NCI-H748 treated with DMSO at 0.1 percent for 48 hours (cell line): ENCODE measurements at regions not wholly inside any gene's neighbourhood (a gene's known extent, or its start where the extent isn't known, plus 50 kb on each side); places are given as distances from the start of the nearest gene placed in this dataset.
"Not testable (repeated sequence)": the region's sequence is repeated elsewhere in the genome, so short reads cannot be mapped to it uniquely, and the experiment has no call there.

Source experiments
- DNase-seq: peaks from one replicate; lab custom pipeline; 2025; lab: John Stamatoyannopoulos, UW

DNA sequence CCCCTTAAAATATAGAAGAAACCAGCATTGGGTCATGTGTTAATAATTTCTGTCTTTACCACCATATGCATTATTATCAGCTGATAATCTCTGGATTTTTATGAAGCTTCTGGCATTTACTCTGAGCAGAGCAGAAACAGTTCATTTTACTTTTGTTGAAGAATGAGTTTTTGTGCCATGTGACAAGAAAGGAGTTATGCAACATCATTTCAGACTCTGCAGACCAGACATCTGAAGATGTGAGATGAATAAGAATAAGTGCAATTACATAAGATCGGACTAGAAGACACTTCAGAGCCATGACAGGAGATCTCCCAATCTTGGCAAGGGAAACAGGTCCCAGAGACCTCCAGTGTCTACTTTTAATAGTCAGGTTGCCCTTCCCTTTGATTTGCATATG, 869.4 kb upstream of the VRK2 start:
- DNase-seq: no peak

DNA sequence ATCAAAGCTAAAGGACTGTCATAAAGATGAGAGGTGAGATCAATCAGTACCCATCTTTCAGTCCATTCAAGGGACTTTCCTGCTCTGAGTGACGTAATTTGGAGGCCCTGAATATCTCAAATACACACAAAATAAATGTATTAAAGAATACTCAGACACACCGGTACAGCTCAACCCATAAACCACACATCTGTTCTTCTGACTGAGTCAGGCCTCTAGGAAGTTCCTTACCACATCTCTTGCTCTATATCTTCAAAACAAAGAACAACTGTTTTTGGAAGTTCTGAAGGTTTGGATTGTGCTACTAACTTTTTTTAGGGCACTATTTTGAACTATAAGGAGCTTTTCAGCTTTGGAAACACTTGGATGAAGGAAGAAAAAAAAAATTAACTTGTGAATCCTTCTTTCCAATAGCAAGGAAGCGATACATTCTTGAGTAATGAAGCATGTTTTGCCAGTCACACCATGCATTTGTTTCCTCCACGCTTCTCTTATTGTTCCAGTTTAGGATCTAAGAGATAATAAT, 866.5 kb upstream of the VRK2 start:
- DNase-seq: no peak

DNA sequence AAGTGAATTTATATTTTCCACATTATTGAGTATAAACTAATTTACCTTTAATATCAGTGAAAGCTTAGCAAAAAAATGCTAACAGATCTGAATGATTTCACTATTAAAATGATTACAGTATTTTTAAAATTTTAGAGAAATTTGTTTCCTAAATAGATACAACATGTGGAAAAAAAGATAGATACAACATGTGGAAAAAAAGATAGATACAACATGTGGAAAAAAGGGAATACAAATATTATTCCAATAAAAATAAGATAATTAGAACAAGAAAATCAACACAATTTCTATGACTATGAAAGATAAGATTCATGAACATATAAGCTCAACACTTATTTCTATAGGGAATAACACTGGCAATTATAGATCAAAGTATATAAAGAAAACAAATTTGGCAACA, 865.9 kb upstream of the VRK2 start:
- no peak for DNase-seq

DNA sequence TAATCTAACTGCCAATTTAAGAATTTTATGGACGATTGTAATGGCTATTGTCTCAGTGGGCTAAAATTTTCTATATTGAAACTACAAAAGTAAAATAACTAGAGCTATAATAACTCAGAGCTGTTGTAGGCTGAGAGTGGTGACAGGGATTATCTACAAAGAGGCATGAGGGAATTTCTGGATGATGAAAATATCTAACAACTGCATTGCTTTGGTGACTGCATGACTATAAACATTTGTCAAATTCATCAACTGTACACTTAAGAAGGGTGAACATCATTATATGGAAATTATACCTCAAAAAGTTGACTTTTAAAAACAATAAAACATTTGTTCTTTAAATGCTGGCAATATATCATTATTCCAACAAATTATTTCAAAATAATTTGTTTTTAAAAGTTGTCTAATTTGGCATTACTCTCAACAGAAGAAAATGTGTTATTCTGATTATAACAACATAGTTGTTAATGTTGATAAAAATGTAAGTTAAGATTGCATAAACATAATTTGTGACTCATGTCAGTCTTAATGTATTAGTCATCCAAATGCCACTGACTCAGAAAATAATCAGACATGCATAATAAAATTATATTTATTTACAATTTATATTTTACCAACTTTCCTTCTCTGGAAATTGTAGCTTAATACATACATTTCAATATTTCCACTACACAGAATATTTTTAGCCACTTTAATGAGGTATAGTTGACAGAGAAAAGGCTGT, 865.1 kb upstream of the VRK2 start:
- DNase-seq: no peak

DNA sequence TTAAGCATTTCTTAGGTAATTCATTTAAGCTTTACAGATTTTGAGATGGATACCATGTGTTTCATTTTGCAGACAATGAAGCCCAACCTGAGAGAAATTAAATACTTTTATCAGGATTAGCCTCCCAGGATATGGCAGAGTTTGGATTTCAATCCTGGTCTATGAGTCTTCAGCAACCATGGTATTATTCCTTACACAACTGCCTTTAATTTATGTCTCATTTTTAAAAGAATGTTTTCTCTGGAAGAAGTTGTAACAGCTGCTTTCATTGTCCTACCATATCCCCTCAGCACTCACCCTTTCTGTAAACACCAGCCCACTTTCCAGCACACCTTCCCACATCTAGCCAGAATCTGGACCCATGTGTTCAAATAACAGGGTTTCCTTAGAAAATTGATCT, 863.7 kb upstream of the VRK2 start:
- DNase-seq: no peak

DNA sequence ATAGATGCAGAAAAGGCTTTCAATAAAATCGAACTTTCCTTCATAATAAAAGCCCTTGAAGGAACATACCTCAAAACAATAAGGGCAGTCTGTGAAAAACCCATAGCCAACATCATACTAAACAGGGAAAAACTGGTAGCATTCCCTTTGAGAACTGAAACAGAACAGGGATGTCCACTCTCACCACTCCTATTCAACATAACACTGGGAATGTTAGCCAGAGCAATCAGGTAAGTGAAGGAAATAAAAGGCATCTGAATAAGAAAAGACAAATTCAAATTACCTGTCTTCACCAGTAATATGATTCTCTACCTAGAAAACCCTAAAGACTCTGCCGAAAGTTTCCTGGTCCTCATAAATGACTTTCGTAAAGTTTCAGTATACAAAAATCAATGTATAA, 861.0 kb upstream of the VRK2 start:
- no peak for DNase-seq

DNA sequence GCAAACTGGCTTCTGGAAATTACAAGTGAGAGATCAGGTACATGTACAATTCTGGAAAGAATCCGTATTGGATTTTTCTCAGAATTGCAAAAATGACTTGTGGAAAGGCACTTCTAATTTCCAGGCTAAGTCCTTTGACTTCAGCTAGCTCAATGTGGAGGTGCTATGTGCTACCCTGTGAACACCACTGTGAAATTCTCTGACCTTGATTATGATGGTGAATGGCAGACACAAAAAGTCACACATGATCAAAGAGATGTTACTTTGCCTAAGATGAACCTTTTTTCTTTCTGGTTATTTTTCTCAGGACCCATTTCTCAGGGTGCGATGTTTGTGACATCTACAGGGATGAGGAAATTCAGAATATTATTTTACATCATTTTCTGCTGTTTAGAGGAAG, 856.6 kb upstream of the VRK2 start:
- DNase-seq: no peak

DNA sequence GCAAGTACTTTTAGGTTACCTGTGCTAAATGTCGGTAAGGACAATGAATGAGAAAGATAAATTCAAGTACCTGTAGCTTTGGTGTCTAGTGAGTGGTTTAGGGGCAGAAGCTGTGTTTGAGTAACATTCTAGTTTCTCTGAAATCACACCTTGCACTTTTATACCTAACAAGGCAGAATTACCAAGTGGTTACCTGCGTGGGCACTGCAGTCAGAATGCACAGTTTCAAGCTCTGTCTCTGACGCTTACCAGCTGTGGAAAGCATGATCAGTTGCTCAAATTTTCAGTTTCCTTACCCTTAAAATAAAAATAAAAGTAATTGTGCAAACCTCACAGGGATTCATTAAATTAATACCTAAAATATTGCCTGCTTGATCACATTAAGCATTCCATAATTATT, 846.9 kb upstream of the VRK2 start:
- DNase-seq: no peak

DNA sequence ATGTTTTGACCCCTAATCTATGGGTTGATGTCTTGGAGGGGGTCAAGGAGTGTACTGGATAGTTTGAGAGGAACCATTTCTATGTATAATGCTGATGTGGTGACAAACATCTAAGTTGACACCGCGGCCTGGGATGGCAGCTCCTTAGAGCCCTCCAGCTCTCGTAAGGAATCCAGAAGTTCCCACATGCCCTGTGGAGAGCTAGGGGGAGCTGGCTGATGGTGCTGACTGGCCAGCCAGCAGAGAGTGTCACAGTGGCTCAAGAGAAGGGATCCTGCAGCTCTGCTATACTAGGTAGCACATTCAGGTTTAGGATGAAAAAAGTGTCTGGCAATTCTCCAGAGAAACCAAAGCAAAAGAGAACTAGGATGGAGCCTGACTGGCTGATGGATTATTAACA, 842.2 kb upstream of the VRK2 start:
- DNase-seq: no peak

DNA sequence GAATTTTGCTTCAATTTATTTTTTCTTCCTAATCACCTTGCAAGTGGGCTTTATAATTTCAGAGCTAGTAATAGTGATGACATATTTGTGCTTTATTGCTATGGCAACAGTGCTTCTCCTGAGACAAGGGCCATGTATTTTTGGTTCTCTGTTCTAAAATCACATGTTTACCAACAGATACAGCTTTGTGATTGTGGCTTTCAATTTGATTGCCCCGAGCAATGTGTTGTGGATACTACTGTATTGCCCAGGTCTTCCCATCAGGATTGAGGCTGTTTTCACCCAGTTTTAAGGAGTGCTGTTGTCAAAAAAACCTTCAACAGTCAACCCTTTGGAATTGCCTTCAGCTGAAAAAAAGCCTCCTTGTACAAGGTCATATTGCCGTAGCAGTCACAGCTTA, 841.4 kb upstream of the VRK2 start:
- no peak for DNase-seq

DNA sequence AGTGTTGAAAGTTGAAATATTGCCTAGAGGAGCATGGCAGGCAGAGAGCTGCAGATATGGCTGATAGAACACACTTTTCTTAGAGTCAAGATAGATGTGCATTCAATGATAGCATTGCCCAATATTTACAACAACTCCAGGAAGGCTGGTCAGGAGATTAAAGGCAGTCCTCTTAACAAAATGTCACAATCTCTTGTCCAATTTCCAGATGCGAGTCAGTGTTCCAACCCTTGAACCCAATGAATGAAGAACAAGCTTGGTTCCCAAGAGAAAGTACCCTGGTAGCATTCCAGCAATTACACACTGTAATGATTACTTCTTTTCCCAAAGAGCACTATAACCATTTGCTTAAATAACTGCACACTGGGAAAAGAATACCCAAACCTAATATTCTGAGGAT, 839.4 kb upstream of the VRK2 start:
- no peak for DNase-seq

DNA sequence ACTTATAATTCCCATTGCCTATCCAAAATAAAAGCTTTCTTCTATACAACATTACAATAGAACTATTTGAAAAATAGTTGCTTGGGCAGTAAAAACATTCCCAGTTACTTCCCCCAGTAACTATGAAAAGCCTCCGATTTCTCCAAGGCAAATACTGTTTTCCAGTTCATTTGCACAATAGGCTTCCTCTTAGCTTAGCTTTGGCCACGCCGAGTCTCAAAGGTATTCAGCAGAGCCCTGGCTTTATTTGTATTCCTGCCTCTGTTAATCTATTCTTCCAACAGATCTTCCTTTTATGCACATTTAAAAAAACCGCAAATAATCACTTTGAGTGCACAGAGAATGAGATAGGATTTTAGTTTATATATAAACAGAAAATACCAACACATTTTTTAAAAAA, 836.8 kb upstream of the VRK2 start:
- no peak for DNase-seq

DNA sequence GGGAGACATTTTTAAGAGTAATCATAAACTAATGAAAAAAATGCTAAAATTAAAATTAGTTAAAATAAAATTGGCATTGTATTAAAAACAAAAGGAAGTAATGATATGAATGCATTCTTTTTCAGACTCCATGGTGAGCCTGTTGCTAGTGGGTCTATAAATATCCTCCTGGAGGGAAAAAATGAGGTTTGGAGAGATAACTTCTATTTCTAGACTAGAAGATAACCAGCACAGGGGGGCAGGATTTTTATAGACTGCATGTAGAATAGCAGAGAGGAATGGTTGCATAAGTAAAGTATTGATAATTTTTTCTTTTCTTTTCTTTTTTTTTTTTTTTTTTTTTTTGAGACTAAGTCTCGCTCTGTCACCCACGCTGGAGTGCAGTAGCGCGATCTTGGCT, 835.8 kb upstream of the VRK2 start:
- no peak for DNase-seq

DNA sequence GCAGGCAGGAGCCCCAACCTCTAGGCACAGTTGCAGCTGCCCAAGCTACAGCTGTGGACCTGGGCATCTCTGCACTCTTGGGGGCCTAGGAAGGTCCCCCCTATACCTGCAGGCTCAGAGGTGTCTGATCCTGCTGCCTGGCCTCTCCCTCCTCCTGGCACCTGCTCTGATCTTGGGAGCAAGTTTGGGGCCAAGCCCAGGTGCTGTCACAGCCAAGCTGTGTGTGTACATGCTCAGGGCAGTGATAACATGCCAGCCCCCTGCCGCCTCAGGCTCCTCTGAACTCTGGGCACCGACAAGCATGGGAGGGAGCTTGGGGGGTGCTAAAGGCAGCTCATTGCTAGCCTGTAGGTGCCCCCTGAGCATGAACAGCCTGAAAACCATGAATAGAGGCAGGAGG, 829.6 kb upstream of the VRK2 start:
- no peak for DNase-seq

DNA sequence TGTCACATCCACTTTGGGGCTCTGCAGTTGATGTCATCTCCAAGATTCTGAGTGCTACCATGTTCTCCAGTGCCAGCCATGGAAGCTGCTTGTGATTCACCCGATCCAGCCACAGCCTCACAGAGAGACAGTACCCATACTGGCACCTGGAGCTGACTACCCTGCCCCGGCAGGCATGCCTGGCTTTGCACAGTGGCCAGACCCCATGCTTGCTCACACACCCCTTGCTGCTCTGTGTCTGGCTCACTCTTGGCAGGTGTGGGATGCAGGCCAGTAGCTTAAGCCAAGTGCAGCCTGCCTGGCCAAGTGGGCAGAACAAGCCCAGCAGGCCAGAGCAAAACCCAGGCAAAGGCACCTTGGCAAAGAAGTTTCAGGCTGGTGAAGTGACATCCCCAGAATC, 828.4 kb upstream of the VRK2 start:
- no peak for DNase-seq

DNA sequence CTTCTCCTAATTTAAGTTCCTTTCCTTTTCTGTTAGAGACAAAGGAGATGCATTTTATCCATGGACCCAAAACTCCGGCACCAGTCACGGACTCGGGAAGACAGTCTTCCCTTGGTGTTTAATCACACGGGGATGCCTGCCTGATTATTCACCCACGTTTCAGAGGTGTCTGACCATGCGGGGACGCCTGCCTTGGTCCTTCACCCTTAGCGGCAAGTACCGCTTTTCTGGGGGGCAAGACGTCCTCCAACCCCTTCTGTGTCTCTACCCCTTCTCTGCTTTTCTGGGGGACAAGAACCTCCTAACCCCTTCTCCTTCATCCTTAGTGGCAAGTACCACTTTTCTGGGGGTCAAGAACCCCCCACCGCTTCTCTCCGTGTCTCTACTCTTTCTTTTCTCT, 816.9 kb upstream of the VRK2 start:
- DNase-seq: not testable (repeated sequence)

DNA sequence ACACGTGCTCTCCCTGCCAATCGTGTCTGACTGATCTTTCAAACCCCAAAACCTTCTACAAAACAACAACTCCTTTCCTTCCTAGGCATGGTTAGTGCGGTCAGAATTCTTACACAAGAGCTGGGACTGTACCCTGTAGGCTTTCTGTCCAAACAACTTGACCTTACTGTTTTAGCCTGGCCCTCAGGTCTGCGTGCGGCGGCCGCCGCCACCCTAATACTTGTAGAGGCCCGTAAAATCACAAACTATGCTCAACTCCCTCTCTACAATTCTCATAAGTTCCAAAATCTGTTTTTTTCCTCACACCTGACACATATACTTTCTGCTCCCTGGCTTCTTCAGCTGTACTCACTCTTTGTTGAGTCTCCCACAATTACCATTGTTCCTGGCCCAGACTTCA, 814.3 kb upstream of the VRK2 start:
- not testable (repeated sequence) for DNase-seq

DNA sequence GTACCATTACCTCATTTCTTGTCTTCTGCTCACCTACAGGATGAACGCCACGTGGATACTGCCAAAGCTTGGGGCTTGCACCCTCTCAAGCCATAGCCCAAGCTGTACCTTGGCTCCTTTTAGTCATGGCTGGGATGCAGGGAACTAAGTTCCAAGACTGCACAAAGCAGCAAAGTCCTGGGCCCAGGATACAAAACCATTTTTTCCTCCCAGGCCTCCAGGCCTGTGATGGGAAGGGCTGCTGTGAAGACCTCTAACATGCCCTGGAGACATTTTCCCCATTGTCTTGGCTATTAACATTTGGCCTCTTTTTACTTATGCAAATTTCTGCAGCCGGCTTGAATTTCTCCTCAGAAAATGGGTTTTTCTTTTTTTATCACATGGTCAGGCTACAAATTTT, 795.1 kb upstream of the VRK2 start:
- DNase-seq: not testable (repeated sequence)

DNA sequence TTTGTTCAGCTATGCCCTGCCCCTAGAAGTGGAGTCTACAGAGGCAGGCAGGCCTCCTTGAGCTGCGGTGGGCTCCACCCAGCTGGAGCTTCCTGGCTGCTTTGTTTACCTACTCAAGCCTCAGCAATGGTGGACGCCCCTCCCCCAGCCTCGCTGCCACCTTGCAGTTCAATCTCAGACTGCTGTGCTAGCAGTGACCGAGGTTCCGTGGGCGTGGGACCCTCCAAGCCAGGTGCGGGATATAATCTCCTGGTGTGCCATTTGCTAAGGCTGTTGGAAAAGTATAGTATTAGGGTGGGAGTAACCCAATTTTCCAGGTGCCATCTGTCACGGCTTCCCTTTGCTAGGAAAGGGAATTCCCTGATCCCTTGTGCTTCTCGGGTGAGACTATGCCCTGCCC, 770.2 kb upstream of the VRK2 start:
- DNase-seq: not testable (repeated sequence)

DNA sequence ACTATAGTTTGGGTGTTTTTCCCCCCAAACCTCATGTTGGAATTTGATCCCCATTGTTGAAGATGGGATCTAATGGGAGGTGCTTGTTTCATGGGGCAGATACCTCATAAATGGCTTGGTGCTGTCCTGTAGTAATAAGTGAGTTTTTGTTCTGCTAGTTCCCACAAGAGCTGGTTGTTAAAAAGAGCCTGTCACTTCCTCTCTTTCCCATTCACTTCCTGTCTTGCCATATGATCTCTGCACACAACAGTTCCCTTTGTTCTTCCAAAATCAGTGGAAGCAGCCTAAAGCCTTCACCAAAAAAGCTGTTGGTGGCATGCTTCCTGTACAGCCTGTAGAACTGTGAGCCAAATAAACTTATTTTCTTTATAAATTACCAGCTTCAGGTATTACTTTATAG, 768.2 kb upstream of the VRK2 start:
- DNase-seq: no peak

DNA sequence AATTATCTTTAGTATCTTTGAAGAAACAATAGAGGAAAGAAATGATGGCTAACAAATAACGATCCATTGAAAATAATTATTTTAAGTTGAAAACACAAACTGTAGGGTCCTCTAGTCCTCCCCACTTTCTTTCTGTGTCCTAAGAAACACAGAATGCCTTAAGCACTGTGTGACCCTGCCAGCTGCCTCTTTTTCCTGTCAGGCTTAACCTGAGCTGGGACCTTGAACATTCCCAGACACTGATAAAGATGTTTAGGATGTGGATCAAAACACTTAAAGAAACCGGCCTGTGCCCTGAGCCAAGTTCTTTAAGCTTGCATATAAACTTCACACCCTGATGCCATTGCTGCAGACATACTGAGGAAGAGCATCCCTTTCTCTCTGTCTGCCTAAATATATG, 755.4 kb upstream of the VRK2 start:
- DNase-seq: no peak

DNA sequence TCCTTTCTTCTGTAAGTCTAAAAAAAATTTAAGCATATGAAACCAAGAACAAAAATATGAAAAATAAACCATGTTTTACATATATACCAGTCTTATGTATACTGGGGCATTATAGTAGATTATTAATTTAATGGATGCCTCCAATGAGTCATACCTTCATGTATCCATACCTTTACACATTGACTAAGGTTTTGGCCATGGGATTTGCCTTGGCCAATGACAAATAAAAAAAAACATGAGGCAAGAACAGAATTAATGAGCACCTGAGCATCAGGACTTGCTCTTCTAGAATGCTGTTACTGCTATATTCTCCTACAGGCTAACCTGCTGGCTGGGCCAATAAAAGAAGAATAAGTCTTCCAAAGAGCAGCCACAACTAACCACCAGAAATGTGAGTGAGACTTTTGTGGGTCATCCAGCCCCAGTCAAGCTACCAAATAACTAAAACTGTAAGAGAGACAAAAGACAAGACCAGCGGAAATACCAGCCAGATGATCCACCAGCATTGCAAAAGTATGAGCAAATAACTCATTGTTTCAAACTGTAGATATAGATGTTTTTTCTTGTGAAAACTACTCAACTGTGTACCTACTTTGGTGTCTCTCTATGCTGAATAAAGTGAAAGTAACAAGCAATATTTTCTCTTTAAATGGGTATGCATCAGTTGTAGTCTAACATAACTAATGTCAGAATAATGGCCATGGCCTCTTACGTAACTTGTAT, 749.6 kb upstream of the VRK2 start:
- DNase-seq: no peak

DNA sequence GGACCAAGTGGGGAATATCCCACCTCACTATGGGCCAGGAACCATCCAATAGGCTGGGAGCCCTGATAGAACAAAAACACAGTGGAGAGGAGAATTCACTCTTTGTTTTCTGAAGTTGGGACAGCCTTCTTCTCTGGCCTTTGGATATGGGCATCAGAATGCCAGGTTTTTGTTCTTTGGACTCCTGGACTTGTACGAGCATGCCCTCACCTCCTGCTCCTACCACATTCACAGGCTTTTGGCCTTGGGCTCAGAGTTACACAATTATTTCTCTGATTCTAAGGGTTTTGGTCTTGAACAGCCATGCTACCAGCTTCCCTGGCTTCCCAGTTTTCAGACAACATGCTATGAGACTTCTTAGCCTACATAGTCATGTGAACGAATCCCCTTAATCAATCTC, 732.9 kb upstream of the VRK2 start:
- no peak for DNase-seq

DNA sequence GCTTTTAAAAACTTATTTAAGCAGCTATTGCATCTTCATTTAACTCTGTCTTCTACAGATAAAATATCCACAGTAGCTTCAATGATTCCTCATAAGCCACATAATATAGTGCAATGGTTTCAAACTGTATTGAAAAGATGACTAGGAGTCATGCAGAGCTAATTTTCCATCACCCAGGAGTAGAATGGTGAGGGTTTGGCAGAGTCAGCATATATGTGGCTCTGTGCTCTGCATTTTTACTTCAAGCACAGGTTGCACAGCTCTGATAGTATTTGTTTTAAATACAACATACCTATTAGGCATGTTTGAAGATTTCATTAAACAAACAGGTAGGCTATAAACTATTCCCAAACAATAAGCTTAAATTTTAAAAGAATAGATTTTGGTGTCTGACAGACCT, 731.9 kb upstream of the VRK2 start:
- no peak for DNase-seq
